Fibroblast of pulmonary artery (primary cell): ENCODE measurements at regions not wholly inside any gene's neighbourhood (a gene's known extent, or its start where the extent isn't known, plus 50 kb on each side); places are given as distances from the start of the nearest gene placed in this dataset.

ENCODE experiments used
- DNase-seq: peaks from one replicate; pipeline ENCODE4 v3.0.0-alpha.2; 2010; ENCODE audit warnings: low read depth
- H3K4me3 ChIP-seq: replicated peaks from 2 replicates; pipeline ENCODE4 v1.5.1; 2011; ENCODE audit warnings: low read depth, mild to moderate bottlenecking, control low read depth, low read length, moderate library complexity
- CTCF ChIP-seq: IDR thresholded peaks from 2 replicates; pipeline ENCODE4 v1.5.1; 2011; ENCODE audit warnings: mild to moderate bottlenecking, control low read depth, low read length, inconsistent platforms; ENCODE audit errors: missing control alignments

- DNase-seq, result no peak
- H3K4me3 ChIP-seq, result no peak overlapping the region
- no peak for TF ChIP-seq CTCF
These were observed 175.8 kb downstream of the MYCN start for GRCh38 chr2:16115881-16116830.

- TF ChIP-seq CTCF, result no peak
- H3K4me3 ChIP-seq, result no peak overlapping the region
- no peak for DNase-seq
These were observed 174.9 kb downstream of the MYCN start for GRCh38 chr2:16115291-16115690.

- TF ChIP-seq CTCF, result no peak
- DNase-seq, result no peak
- no peak overlapping the region for H3K4me3 ChIP-seq
These were observed 174.5 kb downstream of the MYCN start for GRCh38 chr2:16114836-16115235.

GRCh38 chr2:16114070-16114469 lies 173.7 kb downstream of the MYCN start:
- TF ChIP-seq CTCF, result no peak
- DNase-seq, result no peak
- no peak overlapping the region for H3K4me3 ChIP-seq

- TF ChIP-seq CTCF, result no peak
- DNase-seq, result no peak
- no peak overlapping the region for H3K4me3 ChIP-seq
These were observed 173.2 kb downstream of the MYCN start for GRCh38 chr2:16113568-16113967.

- DNase-seq, result no peak
- TF ChIP-seq CTCF, result no peak
- no peak overlapping the region for H3K4me3 ChIP-seq
These were observed 172.7 kb downstream of the MYCN start for GRCh38 chr2:16112972-16113560.
